GM19467 (cell line): ENCODE measurements at regions not wholly inside any gene's neighbourhood (a gene's known extent, or its start where the extent isn't known, plus 50 kb on each side); places are given as distances from the start of the nearest gene placed in this dataset.

ENCODE experiments used
- ATAC-seq: cut with Tn5 transposase; IDR thresholded peaks from one replicate; pipeline ENCODE4 v1.9.1; 2021; ENCODE audit warnings: mild to moderate bottlenecking, moderate library complexity; ENCODE audit not compliant: unreplicated experiment

DNA sequence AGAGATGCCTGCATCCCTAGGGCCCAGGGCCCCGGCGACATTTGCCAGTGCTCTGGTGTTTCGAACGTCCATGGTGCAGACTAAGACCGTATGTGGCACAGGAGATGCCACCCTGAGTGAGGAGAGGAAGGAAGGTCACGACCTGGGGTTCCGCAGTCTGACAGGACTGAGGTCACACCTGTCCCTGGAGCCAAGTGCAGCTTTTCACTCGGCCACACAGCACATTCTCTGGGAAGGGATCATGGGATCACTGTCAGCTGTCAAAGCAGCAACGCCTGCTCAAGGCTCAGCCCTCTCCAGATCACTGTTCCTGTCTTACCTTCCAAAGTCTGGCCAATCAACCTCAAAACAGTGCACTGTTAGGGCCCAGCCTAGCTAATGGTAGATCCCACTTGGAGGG, 243.6 kb downstream of the SIPA1L2 start:
- no peak for ATAC-seq

DNA sequence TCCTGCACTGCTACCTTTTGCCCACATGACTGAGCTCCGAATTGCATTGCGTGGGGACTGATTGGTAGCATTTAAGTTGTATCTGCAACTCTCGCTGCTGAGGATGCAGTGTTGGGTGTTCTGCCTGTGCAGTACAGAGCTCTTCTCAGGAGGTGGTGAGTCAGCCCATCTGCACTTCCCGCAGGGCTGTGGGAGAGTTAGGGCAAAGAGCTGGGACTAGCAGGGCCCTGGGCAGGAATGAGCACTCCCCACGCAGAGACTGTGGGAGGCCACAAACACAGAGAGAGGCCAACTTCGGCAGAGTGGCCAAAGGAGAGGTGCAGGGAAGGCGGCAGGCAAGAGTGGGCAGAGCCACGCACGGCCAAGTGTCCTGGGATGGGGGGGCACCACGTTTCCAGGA, 244.7 kb downstream of the SIPA1L2 start:
- no peak for ATAC-seq

DNA sequence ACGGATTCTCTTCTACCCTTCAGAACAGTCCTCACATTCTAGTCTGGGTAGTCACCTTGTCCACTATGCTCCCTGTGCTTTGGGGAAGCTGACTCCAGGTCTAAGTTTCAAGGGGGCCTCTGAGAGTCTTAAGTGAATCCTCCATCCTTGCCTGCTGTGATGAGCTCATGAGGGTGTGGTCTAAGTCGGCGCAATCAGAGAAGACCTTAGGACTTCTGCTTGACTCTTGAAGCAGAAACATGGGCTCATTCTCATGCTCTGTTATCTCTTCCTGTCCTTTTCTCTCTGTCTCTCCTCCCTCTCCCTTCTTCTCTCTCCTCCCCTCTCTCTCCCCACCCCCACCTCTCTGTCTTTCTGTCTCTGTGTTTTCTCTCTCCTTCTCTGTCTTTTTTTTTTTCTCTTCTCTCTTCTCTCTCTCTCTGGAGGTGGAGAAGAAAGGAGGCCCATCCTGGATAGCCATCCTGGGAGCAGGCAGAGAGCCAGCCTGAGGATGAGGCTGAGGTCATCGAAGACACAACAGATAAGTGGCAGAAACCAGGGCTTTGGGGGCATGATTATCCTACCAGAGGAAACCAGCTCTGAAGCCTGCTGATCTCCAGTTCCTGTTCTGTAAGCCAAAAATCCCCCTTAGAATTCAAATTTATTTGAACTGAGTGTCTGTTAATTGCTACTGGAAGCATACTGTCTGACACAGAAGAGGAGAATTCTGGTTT, 245.6 kb downstream of the SIPA1L2 start:
- ATAC-seq: no peak

DNA sequence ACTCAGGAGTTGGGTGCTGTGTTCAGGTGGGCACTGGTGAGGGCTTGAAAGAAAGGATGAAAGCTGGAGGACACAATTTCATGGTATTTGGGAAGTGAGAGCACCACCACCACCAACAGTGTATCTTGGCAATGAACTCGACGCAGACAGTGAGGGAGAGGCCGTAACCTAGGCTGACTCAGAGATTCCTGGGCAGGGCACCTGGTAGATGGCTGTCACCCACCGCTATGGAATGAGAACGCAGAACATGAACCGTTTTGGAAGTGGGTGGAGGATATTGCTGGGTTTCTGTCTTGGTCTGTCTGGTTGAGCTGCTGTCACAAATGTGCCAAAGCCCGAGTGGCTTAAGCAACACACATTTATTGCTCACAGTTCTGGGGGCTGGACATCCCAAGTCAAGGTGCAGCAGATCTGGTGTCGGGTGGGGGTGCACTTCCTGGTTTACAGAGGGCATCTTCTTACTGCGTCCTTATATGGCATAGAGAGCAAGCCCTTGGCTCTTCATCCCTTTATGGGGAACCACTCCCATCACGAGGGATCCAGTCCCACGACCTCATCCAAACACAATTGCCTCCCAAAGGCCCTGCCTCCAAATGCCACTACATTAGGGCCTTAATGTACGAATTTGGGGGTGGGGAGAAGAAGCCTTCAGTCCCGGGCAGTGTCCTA, 246.3 kb downstream of the SIPA1L2 start:
- ATAC-seq: no peak

DNA sequence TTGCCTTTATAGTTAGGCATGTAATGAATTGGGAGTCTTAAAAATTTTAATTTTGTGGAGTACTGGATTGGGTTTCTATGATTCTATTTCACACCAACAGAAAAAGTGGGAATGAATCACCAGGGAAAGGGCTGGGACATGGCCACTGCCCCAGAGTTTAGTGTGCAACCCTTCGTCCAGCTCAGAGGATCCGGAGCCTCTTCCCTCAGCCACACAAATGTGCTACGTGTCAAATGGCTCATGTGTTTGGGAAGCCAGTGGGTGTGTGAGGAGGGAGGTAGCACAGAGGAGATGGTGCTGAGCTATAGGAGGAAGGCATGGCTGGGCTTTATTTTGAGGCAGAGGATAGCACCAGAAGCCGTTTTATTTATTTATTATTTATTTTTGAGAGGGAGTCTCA, 247.3 kb downstream of the SIPA1L2 start:
- no peak for ATAC-seq

DNA sequence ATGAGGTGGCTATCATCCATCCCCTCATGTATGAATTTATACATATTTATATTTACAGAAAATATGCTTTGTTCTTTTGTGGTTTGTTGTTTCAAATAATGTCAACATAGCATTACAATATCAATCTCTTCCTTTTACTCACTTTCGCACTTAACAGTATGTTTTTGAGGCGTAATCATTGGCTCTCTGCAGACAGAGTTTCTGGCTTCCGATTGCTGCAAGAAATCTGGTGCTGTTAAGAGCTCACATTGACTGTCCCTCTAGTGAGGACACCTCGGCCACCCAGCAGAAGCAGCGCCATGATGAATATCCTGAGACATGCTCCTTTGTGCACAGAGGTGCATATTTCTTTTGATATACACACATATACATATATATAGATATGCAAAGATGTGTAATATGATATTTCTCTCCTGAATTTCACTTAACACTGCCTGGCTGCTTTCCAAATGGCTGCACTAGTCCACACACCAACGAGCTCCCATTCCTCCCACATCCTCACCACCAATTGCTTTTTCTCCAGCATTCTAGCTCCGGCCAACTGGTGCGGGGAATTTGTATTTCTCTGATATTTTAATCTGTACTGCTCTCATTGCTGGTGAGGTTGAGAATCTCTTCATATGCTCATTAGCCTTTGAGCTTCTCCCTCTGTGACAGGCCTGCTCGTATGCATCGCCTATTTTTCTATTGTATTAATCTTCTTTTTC, 248.4 kb downstream of the SIPA1L2 start:
- no peak for ATAC-seq

DNA sequence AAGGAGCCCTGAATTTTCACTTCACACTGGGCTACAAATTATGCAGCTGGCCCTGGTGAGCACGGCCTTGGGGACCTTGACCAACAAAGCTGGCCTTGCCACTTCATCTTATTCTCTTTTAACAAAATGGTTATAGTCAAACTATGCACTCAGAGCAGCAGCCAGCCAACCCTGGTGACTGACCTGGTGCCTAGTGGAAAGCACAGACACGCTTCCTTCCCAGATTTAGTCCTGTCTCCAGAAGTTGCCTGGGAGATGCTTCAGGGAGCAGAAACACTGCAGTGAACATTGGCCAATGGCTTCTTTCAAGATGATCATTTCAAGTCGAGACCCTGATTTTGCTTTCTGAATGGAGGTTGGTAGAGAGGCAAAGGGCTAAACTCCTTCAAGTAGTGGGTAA, 249.3 kb downstream of the SIPA1L2 start:
- no peak for ATAC-seq

DNA sequence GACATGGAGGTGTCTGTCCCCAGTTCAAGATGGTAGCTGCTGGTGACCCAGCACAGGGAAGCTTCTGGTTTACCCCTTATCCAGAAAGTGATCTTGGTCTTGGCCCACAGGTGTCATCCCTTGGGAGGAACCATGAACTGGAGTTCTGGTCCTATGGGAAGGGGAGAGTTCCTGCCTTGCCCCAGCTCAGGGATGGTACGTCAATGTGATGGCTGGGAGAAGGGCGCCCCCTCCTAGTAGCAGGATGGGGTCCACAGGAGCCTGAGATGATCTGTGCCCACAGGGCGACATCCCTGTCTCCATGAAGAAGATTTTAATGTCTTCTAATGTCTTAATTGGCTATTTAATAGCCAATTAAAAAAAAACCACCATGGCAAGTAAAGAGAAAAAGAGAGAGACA, 249.8 kb downstream of the SIPA1L2 start:
- no peak for ATAC-seq

DNA sequence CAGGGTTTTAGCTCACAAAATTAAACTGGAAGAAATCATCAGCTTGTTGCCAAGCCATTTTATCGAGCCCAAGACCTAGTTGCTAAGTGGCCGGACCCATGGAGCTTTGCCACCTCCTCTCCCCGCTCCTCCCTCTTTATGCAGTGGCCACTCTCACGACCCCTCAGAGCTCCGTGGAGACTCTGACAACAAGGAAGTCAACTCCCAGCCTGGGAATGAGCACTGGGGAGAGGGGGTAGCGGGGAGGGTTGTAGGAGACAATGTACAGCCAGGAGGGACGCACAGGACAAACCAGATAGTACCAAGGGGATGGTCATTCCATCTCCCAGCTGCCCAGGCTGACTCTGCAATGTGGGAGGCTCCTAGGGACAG, 250.9 kb downstream of the SIPA1L2 start:
- no peak for ATAC-seq

DNA sequence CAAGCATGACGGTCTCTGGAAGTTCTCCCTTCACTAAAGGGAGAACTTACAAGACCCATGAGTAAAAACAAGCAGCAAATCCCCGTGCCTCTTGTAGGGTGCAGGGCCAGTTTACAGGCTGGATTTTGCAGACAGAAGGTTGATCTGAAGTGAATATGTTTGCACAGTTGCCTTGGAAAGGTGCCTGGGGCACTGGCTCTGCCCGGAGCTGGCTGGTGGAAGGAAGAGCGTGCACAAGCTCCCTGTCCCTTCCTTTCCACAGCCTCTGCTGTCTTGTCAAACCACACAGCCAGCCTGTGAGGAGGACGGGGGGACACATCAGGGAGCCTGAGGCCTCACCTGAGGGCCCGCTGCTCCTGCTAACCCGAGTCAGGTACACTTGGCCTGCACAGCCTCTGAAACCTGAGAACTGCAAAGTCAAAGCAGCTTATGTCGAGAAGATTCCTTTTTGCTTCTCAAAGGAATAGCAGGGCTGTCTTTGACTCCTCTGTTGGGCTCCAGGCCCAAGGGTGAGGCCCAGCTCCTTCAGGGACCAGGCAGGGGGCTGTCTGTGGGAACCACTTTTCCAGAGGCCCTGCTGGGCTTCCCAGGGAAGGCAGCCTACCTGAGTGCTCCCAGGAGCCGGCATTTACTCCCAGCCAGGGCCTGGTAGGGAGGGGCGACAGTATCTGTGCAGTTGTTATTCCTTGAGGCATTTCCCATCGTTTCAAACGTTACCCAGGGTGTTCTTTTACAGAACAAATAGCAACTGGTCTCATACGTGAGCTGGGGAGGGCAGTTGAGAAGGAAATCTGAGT, 251.5 kb downstream of the SIPA1L2 start:
- ATAC-seq: no peak

DNA sequence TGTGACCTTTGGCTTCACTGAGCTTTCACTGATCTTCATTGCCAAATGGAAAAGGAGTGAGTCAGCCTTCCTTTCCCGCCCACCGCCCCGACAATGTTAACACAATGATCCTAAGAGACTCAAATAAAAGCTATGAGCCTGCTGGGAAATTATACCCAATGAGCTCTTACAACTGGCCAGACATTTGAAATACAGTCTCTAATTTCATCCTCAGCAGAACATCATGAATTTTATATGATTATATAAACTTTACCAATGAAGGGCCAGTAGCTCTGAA, 252.5 kb downstream of the SIPA1L2 start:
- no peak for ATAC-seq

DNA sequence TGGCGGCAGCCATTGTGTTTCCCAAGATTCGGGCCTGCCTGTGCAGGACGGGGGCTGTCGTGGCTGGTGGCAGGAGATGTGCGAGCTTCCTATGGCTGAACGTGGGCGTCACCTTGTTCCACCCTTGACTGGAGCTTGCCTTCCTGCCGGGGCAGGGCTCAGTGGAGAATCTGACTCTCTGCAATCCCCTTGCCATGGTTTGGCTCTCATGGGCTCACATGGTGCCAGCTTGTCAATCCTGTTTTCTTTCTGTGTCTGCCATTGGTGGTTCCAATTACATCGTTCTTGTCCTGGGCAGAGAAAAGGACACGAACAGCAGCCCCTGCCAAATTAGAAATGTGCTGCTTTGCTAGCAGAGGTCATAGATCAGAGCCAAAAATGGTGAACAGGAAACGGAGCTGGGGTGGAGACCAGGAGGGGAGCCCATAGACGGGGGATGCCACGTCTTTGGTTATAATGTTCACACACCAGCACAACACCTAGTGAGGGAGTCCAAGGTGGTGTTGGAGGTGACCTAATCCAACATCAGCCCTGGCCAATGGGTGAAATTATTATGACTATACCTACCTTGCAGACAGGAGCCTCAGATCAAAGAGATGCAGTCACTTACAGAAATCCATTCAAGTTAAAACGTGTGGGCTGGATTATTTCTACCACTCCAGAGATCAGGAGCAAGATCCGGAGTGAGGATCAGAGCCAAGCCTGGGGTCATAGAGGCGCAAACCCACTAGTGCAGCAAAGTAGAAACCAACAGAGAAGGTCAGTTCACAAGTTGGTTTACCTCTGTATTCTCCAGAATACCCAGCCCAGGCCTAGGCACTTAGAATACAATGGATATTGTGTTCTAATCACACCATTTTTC, 253.1 kb downstream of the SIPA1L2 start:
- ATAC-seq: no peak

DNA sequence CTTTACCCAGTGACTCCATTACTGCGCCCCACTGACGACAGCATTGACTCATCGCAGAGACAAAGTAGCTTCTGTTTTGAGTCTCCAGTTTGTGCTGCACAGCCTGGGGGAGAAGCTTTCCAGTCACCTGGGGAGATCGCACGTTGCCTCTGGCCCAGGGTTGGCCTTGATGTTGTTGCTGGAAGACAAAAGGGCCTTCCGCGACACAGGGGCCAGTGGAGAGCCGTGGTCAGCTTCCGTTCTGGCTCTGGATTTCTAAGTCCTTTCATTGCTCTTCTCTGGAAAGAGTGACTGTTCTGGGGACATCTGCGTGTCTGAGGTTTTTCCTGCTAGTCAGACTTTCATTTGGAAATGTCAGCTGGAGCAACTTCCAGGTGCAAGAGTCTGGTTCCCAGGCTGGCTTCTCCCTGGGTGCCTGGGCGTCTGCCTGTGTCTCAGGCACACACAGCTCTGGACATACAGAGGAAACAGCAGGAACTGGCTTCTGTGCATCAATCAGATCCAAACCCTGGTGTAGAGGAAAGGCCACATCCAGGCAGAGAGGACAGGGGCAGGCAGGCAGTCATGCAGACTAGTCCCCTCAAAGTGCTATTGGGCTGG, 257.0 kb downstream of the SIPA1L2 start:
- ATAC-seq: no peak

DNA sequence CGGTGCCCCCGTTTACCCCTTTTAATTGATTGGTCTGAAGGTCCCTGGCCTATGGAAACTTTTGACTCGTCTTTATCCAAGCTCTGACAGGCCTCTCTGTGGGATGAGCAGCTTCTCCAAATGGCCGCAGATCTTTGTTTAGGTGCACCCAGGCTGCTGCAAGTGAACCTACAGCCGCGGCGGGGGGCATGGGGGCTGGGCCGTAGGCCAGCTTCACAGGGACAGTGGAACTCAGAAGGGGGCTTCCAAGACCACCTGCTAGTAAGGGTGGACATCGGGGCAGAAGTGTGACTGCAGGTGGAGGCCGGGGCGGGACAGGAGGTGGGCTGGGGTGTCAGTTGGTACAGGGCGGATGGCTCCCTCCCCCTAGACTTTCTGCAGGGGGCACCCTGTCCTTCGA, 257.5 kb downstream of the SIPA1L2 start:
- no peak for ATAC-seq

DNA sequence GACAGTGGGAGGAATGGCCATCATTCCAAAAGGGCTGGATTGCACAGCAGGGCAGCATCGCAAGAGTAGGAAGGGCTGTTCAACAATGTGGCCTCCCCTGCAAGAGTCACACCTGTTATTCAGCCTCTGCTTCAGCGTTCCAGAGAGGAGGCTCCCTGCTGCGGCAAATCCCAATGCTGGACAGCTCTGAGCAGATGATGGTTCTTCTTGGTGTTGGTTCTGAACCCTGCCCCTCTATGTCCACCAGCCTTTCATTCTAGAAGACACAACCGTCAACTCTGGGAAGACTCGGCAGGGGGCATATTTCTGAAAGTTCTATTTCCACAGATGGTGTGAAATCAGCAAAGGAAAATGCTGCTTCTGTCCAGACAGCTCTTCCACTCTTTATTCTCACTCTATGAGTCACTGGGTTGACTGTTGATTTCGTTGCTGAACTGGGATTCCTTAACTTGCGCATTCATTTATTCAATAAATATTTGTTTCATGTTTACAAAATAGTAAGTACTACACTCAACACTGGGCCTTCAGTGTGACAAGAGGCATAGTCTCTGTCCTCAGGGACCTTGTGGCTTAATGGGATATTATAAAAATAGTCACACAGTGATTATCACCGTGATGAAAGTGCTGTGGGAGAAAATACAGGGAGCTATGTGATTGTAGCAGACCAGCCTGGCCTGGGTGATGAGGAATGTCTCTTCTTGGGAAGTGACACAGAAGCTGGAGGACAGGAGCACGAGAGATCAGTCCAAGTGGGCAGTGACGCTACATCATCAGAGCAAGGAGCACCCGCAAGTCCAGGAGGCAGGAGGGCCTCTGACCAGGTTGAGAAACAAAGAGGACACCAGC, 260.3 kb downstream of the SIPA1L2 start:
- no peak for ATAC-seq

DNA sequence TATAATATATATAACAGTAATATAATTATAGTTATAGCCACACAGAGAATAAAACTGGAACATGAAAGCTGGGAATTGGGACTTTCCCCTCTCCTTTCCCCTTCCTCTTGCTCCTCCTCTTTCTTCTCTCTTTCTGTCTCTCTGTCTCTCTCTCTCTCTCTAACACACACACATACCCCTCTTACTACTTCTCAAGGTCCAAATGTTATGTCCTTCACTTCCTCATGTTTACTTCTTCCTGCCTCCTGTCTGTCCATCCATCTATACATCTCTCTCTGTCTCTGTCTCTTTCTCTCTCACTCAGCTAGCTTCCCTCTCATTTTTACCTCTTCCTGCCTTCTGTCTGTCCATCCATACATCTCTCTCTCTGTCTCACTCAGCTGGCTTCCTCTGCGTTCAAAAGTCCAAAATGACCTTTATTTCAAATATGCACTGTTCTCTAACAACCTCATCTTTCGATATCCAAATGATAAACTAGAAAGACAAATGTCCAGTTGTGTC, 261.1 kb downstream of the SIPA1L2 start:
- no peak for ATAC-seq

DNA sequence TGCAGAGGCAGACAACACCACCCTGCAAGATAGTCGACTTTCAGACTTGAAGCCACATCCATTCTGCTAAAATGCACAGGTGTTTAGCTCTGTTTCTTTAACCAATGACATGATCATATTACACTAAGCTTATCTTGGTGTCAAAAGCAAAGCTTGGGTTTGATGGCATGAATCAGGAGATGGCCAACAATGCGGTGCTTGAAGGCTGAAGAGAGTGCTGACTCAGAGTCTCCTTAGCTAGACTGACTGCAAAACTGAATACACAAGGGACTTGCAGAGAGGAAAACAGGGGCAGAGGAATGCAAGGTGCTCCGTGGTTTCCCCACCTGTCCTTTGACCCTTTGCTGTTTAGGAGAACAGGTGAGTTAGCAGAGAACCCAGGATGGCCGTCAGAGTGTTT, 262.6 kb downstream of the SIPA1L2 start:
- no peak for ATAC-seq

DNA sequence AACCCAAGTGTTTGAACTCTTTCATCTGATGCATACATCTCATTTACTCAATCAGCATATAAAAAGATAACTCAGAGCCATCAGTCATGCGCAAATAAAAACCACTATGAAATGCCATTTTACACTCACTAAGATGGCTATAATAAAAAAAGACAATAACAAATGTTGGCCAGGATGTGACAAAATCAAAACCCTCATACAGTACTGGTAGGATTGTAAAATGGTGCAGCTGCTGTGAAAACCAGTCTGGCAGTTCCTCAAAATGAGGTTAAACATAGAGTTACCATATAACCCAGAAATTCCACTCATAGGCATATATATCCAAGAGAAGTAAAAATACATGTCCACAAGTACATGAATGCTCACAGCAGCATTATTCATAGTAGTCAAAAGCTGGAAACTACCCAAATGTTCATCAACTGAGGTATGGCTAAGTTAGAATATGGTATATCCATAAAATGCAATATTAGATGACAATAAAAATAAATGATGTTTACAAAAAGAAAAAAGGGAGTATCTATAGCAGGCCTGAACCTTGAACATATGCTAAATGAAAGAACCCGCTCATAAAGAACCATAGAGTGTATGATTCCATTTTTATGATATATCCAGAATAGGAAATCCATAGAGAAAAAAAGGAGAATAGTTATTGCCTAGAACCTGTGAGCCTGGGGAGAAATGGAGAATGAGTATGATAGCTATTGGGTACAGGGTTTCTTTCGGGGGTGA, 265.1 kb downstream of the SIPA1L2 start:
- ATAC-seq: no peak

DNA sequence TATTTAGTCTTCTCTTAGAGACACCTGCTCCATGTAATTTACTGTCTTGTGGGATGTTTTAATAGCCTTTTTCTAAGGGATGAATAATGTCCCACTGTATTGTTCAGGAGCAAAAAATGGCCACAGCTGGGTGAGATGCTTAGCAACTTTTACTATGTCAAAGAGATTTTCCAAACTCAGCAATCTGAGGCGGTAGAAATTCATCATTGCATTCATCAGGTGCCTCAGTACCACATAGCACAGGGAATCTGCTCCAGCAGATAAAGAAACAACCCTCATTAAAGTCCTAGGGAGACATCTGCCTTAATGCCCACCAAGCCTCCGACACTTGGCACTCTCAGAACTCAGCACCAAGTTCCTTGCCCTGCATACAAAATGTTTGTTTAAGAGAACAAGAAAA, 266.9 kb downstream of the SIPA1L2 start:
- no peak for ATAC-seq
